ENCODE measurements at regions not wholly inside any gene's neighbourhood (a gene's known extent, or its start where the extent isn't known, plus 50 kb on each side); places are given as distances from the start of the nearest gene placed in this dataset.
"Not testable (repeated sequence)": the region's sequence is repeated elsewhere in the genome, so short reads cannot be mapped to it uniquely, and the experiment has no call there.

DNA sequence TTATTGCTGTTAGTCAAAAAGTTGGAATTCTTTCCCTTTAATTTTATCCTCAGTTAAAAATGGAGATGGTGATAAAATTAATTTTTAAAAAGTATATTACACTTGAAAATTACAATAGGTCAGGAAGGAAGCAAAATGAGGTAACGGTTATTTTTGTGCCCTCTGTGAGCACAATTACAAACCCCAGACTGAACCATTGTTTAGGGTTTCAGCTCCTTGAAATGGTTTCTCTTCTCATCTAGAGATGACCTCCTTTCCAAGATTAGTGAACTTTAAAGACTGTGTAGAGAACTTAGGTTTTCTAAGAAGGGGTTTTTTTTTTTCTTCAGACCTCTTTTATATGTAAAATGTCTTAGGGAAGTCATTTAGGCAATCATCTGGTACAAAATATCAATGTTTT lies 126.2 kb upstream of the CHD1 start:
- Histone ChIP-seq H3K36me3 (no peaks in the 10 kb centered on the region), H3K4me1 (no peaks in the 10 kb centered on the region), H3K27me3 (no peaks in the 10 kb centered on the region), H3K27ac (no peak overlapping the region), H3K9me3 (no peaks in the 10 kb centered on the region), H3K4me3 (no peak overlapping the region)
- TF ChIP-seq CTCF (IDR thresholded peaks at IDR 0.05): no peak
- intact Hi-C loops (cut with DNase I): no loop called here
- DNase-seq (ENCODE audit: low spot score in 2 of 2): no peak

GRCh38 chr5:99045871-99046270 lies 117.1 kb upstream of the CHD1 start:
- no peaks in the 10 kb centered on the region for H3K27me3 ChIP-seq
- H3K4me3 ChIP-seq: no peak overlapping the region
- no peaks in the 10 kb centered on the region for H3K36me3 ChIP-seq
- TF ChIP-seq CTCF (IDR thresholded peaks at IDR 0.05): no peak
- H3K4me1 ChIP-seq: no peaks in the 10 kb centered on the region
- H3K27ac ChIP-seq: no peak overlapping the region
- no peaks in the 10 kb centered on the region for H3K9me3 ChIP-seq
- intact Hi-C loops (cut with DNase I): no loop called here
- no peak for DNase-seq (ENCODE audit: low spot score in 2 of 2)

GRCh38 chr5:99043257-99043656 lies 114.5 kb upstream of the CHD1 start:
- DNase-seq (ENCODE audit: low spot score in 2 of 2); H3K4me3 ChIP-seq; H3K27ac ChIP-seq; H3K27me3 ChIP-seq; intact Hi-C loops (cut with DNase I); H3K36me3 ChIP-seq; H3K9me3 ChIP-seq; H3K4me1 ChIP-seq: not testable (repeated sequence)

GRCh38 chr5:99037668-99038067 lies 108.9 kb upstream of the CHD1 start:
- intact Hi-C loops (cut with DNase I): no loop called here
- no peaks in the 10 kb centered on the region for H3K36me3 ChIP-seq
- no peak overlapping the region for H3K4me3 ChIP-seq
- H3K4me1 ChIP-seq: no peaks in the 10 kb centered on the region
- H3K27ac ChIP-seq: no peak overlapping the region
- DNase-seq (ENCODE audit: low spot score in 2 of 2): no peak
- no peaks in the 10 kb centered on the region for H3K27me3 ChIP-seq
- no peaks in the 10 kb centered on the region for H3K9me3 ChIP-seq
- no peak for TF ChIP-seq CTCF (IDR thresholded peaks at IDR 0.05)

DNA sequence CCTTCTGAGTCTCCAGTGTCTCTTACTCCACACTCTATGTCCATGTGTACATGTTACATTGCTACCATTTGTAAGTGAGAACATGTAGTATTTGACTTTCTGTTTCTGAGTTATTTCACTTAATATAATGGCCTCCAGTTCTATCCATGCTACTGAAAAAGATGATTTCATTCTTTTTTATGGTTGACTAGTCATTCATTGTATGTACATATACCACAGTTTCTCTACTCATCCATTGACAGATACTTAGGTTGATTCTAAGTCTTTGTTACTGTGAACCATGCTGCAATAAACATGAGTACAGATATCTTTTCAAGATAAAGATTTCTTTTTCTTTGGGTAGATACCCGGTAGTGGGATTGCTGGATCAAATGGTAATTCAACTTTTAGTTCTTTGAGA lies 107.1 kb upstream of the CHD1 start:
- no peaks in the 10 kb centered on the region for H3K27me3 ChIP-seq
- H3K27ac ChIP-seq: no peak overlapping the region
- H3K9me3 ChIP-seq: no peaks in the 10 kb centered on the region
- H3K4me1 ChIP-seq: no peaks in the 10 kb centered on the region
- no peaks in the 10 kb centered on the region for H3K36me3 ChIP-seq
- intact Hi-C loops (cut with DNase I): no loop called here
- no peak for TF ChIP-seq CTCF (IDR thresholded peaks at IDR 0.05)
- no peak for DNase-seq (ENCODE audit: low spot score in 2 of 2)
- no peak overlapping the region for H3K4me3 ChIP-seq

- H3K9me3 ChIP-seq: no peaks in the 10 kb centered on the region
- H3K27ac ChIP-seq: no peak overlapping the region
- H3K4me1 ChIP-seq: no peaks in the 10 kb centered on the region
- intact Hi-C loops (cut with DNase I): no loop called here
- no peak for DNase-seq (ENCODE audit: low spot score in 2 of 2)
- no peak overlapping the region for H3K4me3 ChIP-seq
- TF ChIP-seq CTCF (IDR thresholded peaks at IDR 0.05): no peak
- H3K27me3 ChIP-seq: no peaks in the 10 kb centered on the region
- no peaks in the 10 kb centered on the region for H3K36me3 ChIP-seq
Observed at GRCh38 chr5:99034336-99034735, 105.5 kb upstream of the CHD1 start.

Data from ascending aorta (tissue), 2 donors.